Neural progenitor cell (in vitro differentiated cells): ENCODE measurements at regions not wholly inside any gene's neighbourhood (a gene's known extent, or its start where the extent isn't known, plus 50 kb on each side); places are given as distances from the start of the nearest gene placed in this dataset.

ENCODE experiments used
- DNase-seq: peaks from one replicate; pipeline ENCODE4 v3.0.0-alpha.2; 2016; ENCODE audit warnings: low spot score
- H2AFZ ChIP-seq: fragments of 200-600 bp; sonication (generic); replicated peaks from 2 replicates; pipeline ENCODE4 v1.6.1; 2016; ENCODE audit warnings: antibody characterized with exemption
- H3F3A ChIP-seq: fragments of 200-600 bp; sonication (generic); 2 replicates; pipeline ENCODE4 v1.6.1; 2016; ENCODE audit warnings: antibody characterized with exemption, low read depth
- H3K27ac ChIP-seq: fragments of 200-600 bp; sonication (generic); 2 replicates; pipeline ENCODE4 v1.5.1; 2016; ENCODE audit warnings: mild to moderate bottlenecking
- H3K27me3 ChIP-seq: fragments of 200-600 bp; sonication (generic); 2 replicates; pipeline ENCODE4 v1.6.1; 2016; ENCODE audit warnings: mild to moderate bottlenecking, moderate library complexity
- H3K36me3 ChIP-seq: fragments of 200-600 bp; sonication (generic); 2 replicates; pipeline ENCODE4 v1.5.1; 2016
- H3K4me1 ChIP-seq: fragments of 200-600 bp; sonication (generic); 2 replicates; pipeline ENCODE4 v1.6.1; 2016; ENCODE audit warnings: mixed run types
- H3K4me2 ChIP-seq: fragments of 200-600 bp; sonication (generic); 2 replicates; pipeline ENCODE4 v1.6.1; 2016
- H3K4me3 ChIP-seq: fragments of 200-600 bp; sonication (generic); 2 replicates; pipeline ENCODE4 v1.5.1; 2016
- H3K79me2 ChIP-seq: fragments of 200-600 bp; sonication (generic); 2 replicates; pipeline ENCODE4 v1.6.1; 2016; ENCODE audit warnings: low read depth
- H3K9ac ChIP-seq: fragments of 200-600 bp; sonication (generic); 2 replicates; pipeline ENCODE4 v1.6.1; 2016
- H3K9me3 ChIP-seq: fragments of 200-600 bp; sonication (generic); 2 replicates; pipeline ENCODE4 v1.5.1; 2016; ENCODE audit warnings: low read depth
- H4K20me1 ChIP-seq: fragments of 200-600 bp; sonication (generic); 2 replicates; pipeline ENCODE4 v1.6.1; 2016; ENCODE audit warnings: low read depth
- H3K27ac Mint-ChIP-seq: 3 replicates; pipeline ENCODE4 v1.8.0; 2021; ENCODE audit warnings: mixed read lengths
- H3K27me3 Mint-ChIP-seq: 2 replicates; pipeline ENCODE4 v1.8.0; 2022; ENCODE audit warnings: low read depth, mild to moderate bottlenecking, inconsistent platforms, moderate library complexity, mixed read lengths; ENCODE audit not compliant: insufficient read depth
- H3K36me3 Mint-ChIP-seq: 3 replicates; pipeline ENCODE4 v1.8.0; 2021; ENCODE audit warnings: mixed read lengths
- H3K4me1 Mint-ChIP-seq: 3 replicates; pipeline ENCODE4 v1.8.0; 2021; ENCODE audit warnings: mixed read lengths
- H3K4me3 Mint-ChIP-seq: 3 replicates; pipeline ENCODE4 v1.8.0; 2021; ENCODE audit warnings: mild to moderate bottlenecking, moderate library complexity, mixed read lengths
- H3K9me3 Mint-ChIP-seq: 3 replicates; pipeline ENCODE4 v1.8.0; 2020; ENCODE audit warnings: mixed read lengths
- EZH2 ChIP-seq: fragments of 200-600 bp; sonication (generic); IDR thresholded peaks from 2 replicates; pipeline ENCODE4 v1.6.1; 2017; ENCODE audit warnings: antibody characterized with exemption, mild to moderate bottlenecking, moderate library complexity
- EZH2phosphoT487 ChIP-seq: fragments of 200-600 bp; sonication (generic); IDR thresholded peaks from 2 replicates; pipeline ENCODE4 v1.6.1; 2017; ENCODE audit warnings: antibody characterized with exemption
- TF ChIP-seq, protein P1 (sequence below): fragments of 200-600 bp; sonication (generic); IDR thresholded peaks from 2 replicates; pipeline ENCODE4 v1.5.1; 2017; ENCODE audit warnings: antibody characterized with exemption, mild to moderate bottlenecking

DNA sequence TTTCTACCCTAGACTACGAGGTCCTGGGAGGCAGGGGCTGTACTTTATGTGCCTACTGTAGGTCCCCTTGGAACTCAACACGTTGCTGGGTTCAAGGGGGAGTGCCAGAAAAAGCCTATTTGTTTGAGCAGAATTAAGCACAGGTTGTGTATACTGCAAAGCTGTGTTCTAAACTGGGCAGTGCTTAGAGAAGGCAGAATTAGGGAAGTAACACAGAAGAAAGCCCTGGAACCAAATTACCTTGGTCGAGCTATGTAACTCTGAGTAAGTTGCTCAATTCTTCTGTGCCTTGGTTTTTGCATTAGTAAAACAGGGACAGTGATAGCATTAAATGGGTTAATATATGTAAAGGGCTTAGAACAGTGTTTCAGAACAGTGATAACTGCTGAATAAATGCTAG lies 245.0 kb upstream of the SFRP2 start:
- peaks cover 5% of the 10 kb centered on the region for H3K36me3 Mint-ChIP-seq
- no peak overlapping the region for H3K4me3 ChIP-seq
- H3K27ac Mint-ChIP-seq = no peak overlapping the region
- peaks cover 10% of the 10 kb centered on the region for H3K4me1 Mint-ChIP-seq
- no peaks in the 10 kb centered on the region for H3K27me3 ChIP-seq
- H3K9ac ChIP-seq = no peak overlapping the region
- H3F3A ChIP-seq = no peaks in the 10 kb centered on the region
- no peak overlapping the region for H3K4me2 ChIP-seq
- peaks cover 13% of the 10 kb centered on the region for H3K4me1 ChIP-seq
- no peak overlapping the region for H3K4me3 Mint-ChIP-seq
- TF ChIP-seq EZH2 = no peak
- TF ChIP-seq EZH2phosphoT487 = no peak
- TF ChIP-seq, protein P1, sequence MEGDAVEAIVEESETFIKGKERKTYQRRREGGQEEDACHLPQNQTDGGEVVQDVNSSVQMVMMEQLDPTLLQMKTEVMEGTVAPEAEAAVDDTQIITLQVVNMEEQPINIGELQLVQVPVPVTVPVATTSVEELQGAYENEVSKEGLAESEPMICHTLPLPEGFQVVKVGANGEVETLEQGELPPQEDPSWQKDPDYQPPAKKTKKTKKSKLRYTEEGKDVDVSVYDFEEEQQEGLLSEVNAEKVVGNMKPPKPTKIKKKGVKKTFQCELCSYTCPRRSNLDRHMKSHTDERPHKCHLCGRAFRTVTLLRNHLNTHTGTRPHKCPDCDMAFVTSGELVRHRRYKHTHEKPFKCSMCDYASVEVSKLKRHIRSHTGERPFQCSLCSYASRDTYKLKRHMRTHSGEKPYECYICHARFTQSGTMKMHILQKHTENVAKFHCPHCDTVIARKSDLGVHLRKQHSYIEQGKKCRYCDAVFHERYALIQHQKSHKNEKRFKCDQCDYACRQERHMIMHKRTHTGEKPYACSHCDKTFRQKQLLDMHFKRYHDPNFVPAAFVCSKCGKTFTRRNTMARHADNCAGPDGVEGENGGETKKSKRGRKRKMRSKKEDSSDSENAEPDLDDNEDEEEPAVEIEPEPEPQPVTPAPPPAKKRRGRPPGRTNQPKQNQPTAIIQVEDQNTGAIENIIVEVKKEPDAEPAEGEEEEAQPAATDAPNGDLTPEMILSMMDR = no peak
- no peak for DNase-seq
- no peaks in the 10 kb centered on the region for H3K9me3 ChIP-seq
- H2AFZ ChIP-seq = no peak overlapping the region
- no peaks in the 10 kb centered on the region for H3K79me2 ChIP-seq
- H3K36me3 ChIP-seq = peaks cover 9% of the 10 kb centered on the region
- no peaks in the 10 kb centered on the region for H4K20me1 ChIP-seq
- H3K27ac ChIP-seq = no peak overlapping the region
- H3K9me3 Mint-ChIP-seq = peaks cover 10% of the 10 kb centered on the region
- peaks cover 2% of the 10 kb centered on the region for H3K27me3 Mint-ChIP-seq

DNA sequence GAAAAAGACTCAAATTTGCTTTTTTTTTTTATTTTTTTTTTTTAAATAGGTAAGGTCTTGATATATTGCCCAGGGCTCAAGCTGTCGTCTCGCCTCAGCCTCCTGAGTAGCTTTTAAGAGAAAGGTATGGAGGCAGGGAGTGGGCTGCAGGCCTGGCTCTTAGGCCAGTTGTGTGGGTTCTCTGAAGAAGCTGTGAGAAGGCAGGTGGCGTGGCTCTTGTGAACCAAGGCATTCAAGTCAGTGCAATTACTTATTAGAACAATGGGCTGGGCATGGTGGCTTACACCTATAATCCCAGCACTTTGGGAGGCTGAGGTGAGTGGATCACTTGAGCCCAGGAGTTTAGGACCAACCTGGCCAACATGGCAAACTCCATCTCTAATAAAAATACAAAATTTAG lies 244.0 kb upstream of the SFRP2 start:
- H3K36me3 ChIP-seq = peaks cover 9% of the 10 kb centered on the region
- H3K9me3 ChIP-seq = no peaks in the 10 kb centered on the region
- H4K20me1 ChIP-seq = no peaks in the 10 kb centered on the region
- DNase-seq = no peak
- H3K79me2 ChIP-seq = no peaks in the 10 kb centered on the region
- no peak overlapping the region for H2AFZ ChIP-seq
- Mint-ChIP-seq H3K27me3 (peaks cover 2% of the 10 kb centered on the region), H3K36me3 (peaks cover 7% of the 10 kb centered on the region), H3K4me1 (peaks cover 10% of the 10 kb centered on the region), H3K4me3 (no peak overlapping the region), H3K9me3 (peaks cover 10% of the 10 kb centered on the region), H3K27ac (no peak overlapping the region)
- H3K27me3 ChIP-seq = no peaks in the 10 kb centered on the region
- H3K4me3 ChIP-seq = no peak overlapping the region
- no peaks in the 10 kb centered on the region for H3F3A ChIP-seq
- H3K4me2 ChIP-seq = no peak overlapping the region
- no peak for TF ChIP-seq EZH2phosphoT487
- no peak overlapping the region for H3K27ac ChIP-seq
- no peak overlapping the region for H3K9ac ChIP-seq
- H3K4me1 ChIP-seq = peaks cover 13% of the 10 kb centered on the region

DNA sequence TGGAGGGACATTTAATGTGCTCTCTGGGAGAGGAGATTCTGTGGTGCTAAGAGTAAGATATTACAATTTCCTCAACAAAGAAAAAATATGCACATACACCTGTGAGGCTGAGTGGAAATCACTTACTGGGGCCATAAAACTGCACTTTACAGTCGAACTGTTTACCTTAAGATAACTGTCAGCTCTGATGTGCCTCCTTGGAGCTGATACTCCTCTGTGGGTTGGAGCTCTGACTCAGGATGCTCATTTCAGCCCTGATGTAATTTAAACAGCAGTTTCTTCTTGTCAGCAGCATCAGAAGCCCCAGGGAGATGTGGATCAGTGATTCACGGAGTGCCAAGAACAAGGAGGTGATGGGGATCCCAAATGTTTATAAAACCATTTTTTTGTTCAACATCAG lies 241.9 kb upstream of the SFRP2 start:
- no peak for DNase-seq
- H3K9ac ChIP-seq = no peak overlapping the region
- no peak overlapping the region for H3K4me2 ChIP-seq
- Mint-ChIP-seq H3K27me3 (peaks cover 4% of the 10 kb centered on the region), H3K4me1 (peaks cover 20% of the 10 kb centered on the region), H3K9me3 (peaks cover 10% of the 10 kb centered on the region), H3K4me3 (no peak overlapping the region), H3K36me3 (peaks cover 6% of the 10 kb centered on the region), H3K27ac (peak overlapping the region; percentile 67)
- H4K20me1 ChIP-seq = no peaks in the 10 kb centered on the region
- H3K9me3 ChIP-seq = no peaks in the 10 kb centered on the region
- H3K36me3 ChIP-seq = peaks cover 9% of the 10 kb centered on the region
- no peaks in the 10 kb centered on the region for H3K27me3 ChIP-seq
- H3K4me1 ChIP-seq = peaks cover 28% of the 10 kb centered on the region
- TF ChIP-seq EZH2 (no peak), EZH2phosphoT487 (no peak)
- TF ChIP-seq, protein P1 = no peak
- no peaks in the 10 kb centered on the region for H3F3A ChIP-seq
- no peak overlapping the region for H2AFZ ChIP-seq
- H3K27ac ChIP-seq = no peak overlapping the region
- H3K4me3 ChIP-seq = no peak overlapping the region
- H3K79me2 ChIP-seq = no peaks in the 10 kb centered on the region

DNA sequence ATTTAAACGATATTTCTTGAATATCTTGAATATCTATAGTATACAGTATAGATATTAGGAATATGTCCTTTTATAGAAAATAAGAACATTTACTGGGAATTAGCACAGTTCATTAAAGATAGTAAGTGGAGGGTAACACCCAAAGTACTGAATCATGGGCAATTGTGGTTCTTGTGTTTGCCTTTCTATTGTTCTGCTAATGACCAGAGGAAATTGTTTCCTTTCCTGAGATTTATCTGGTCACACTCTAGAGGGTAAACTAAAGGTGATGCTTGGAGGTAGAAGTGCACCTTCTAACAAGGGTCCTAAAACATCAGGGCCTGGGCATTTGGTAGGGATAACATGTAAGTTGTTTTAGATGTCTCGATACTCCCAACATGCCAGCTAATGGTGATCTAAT lies 241.3 kb upstream of the SFRP2 start:
- Histone ChIP-seq H3K4me2 (no peak overlapping the region), H3F3A (no peaks in the 10 kb centered on the region), H3K4me3 (no peak overlapping the region), H3K27me3 (no peaks in the 10 kb centered on the region), H4K20me1 (no peaks in the 10 kb centered on the region), H3K9ac (no peak overlapping the region), H3K79me2 (no peaks in the 10 kb centered on the region), H3K36me3 (peaks cover 9% of the 10 kb centered on the region), H3K4me1 (peaks cover 34% of the 10 kb centered on the region), H3K27ac (no peak overlapping the region), H2AFZ (no peak overlapping the region), H3K9me3 (no peaks in the 10 kb centered on the region)
- Mint-ChIP-seq H3K27me3 (peaks cover 6% of the 10 kb centered on the region), H3K27ac (peak overlapping the region; percentile 67), H3K4me1 (peaks cover 22% of the 10 kb centered on the region), H3K4me3 (no peak overlapping the region), H3K9me3 (peaks cover 10% of the 10 kb centered on the region), H3K36me3 (peaks cover 7% of the 10 kb centered on the region)
- TF ChIP-seq EZH2phosphoT487 (no peak), EZH2 (no peak)
- TF ChIP-seq, protein P1 = no peak
- DNase-seq = no peak
